Epithelial cell of esophagus (primary cell): ENCODE measurements at regions not wholly inside any gene's neighbourhood (a gene's known extent, or its start where the extent isn't known, plus 50 kb on each side); places are given as distances from the start of the nearest gene placed in this dataset.
"Not testable (repeated sequence)": the region's sequence is repeated elsewhere in the genome, so short reads cannot be mapped to it uniquely, and the experiment has no call there.

Source experiments
- DNase-seq: peaks from one replicate; pipeline ENCODE4 v3.0.0; 2010; ENCODE audit warnings: low read depth
- H3K4me3 ChIP-seq: 2 replicates; pipeline ENCODE4 v1.5.1; 2011; ENCODE audit warnings: mild to moderate bottlenecking, low read length, control low read depth
- CTCF ChIP-seq: IDR thresholded peaks from 2 replicates; pipeline ENCODE4 v1.5.1; 2011; ENCODE audit warnings: low read depth, mild to moderate bottlenecking, low read length, control low read depth, inconsistent platforms; ENCODE audit not compliant: insufficient read depth; ENCODE audit errors: missing control alignments

- no peak for TF ChIP-seq CTCF
- DNase-seq, result no peak
- H3K4me3 ChIP-seq, result no peak overlapping the region
Measured at GRCh38 chr11:39542460-39542859, 1917.0 kb downstream of the LRRC4C start.

GRCh38 chr11:39541945-39542351 lies 1917.5 kb downstream of the LRRC4C start:
- no peak for TF ChIP-seq CTCF
- peak; percentile 5 for DNase-seq
- H3K4me3 ChIP-seq, result no peak overlapping the region

- DNase-seq, H3K4me3 ChIP-seq: not testable (repeated sequence)
Measured at GRCh38 chr11:39536323-39536722, 1923.1 kb downstream of the LRRC4C start.
